Liver (tissue), 3 donors: ENCODE measurements at regions not wholly inside any gene's neighbourhood (a gene's known extent, or its start where the extent isn't known, plus 50 kb on each side); places are given as distances from the start of the nearest gene placed in this dataset.

ENCODE experiments used
- CTCF ChIP-seq: fragments of 150-350 bp; IDR thresholded peaks from 2 replicates; pipeline ENCODE4 v1.5.1; 2017; ENCODE audit warnings: improper control_type of control experiment, low read depth, low read length; ENCODE audit not compliant: missing input control
- EGR1 ChIP-seq, 2 donors: IDR thresholded peaks; 2 replicates each; pipeline ENCODE4 v1.6.1; 2016 to 2018; ENCODE audit warnings: antibody characterized with exemption in 2 of 2, low read depth in 2 of 2
- FOXA1 ChIP-seq: IDR thresholded peaks from 2 replicates; pipeline ENCODE4 v1.6.1; 2016; ENCODE audit warnings: antibody characterized with exemption
- GABPA ChIP-seq, 2 donors: IDR thresholded peaks in 1 of 2; conservative IDR thresholded peaks in 1 of 2; 2 replicates each; pipeline ENCODE4 v1.6.1; 2016; ENCODE audit warnings: antibody characterized with exemption in 2 of 2, mild to moderate bottlenecking in 1 of 2, moderate library complexity in 1 of 2
- JUND ChIP-seq, 2 donors: IDR thresholded peaks; 2 replicates each; pipeline ENCODE4 v1.6.1; 2016; ENCODE audit warnings: antibody characterized with exemption in 2 of 2
- MAX ChIP-seq: IDR thresholded peaks from 2 replicates; pipeline ENCODE4 v1.6.1; 2016; ENCODE audit warnings: antibody characterized with exemption
- NR2F2 ChIP-seq: IDR thresholded peaks from 2 replicates; pipeline ENCODE4 v1.6.1; 2016; ENCODE audit warnings: antibody characterized with exemption
- REST ChIP-seq: IDR thresholded peaks from 2 replicates; pipeline ENCODE4 v1.6.1; 2016; ENCODE audit warnings: antibody characterized with exemption, mild to moderate bottlenecking
- TAF1 ChIP-seq: conservative IDR thresholded peaks from 2 replicates; pipeline ENCODE4 v1.6.1; 2016; ENCODE audit warnings: antibody characterized with exemption, mild to moderate bottlenecking
- YY1 ChIP-seq: IDR thresholded peaks from 2 replicates; pipeline ENCODE4 v1.6.1; 2016; ENCODE audit warnings: antibody characterized with exemption, mild to moderate bottlenecking
- donor health status: healthy.
- donor health status: healthy.

- TF ChIP-seq JUND (IDR thresholded peaks at IDR 0.05) (no peak), YY1 (no peak), CTCF (no peak), REST (no peak), MAX (no peak), EGR1 (IDR thresholded peaks at IDR 0.05; ENCODE audit: low read depth in 2 of 2) (no peak), TAF1 (no peak), GABPA (IDR thresholded peaks at IDR 0.05 in 1 of 2, conservative IDR thresholded peaks at IDR 0.05 in 1 of 2) (no peak), FOXA1 (no peak), NR2F2 (no peak)
Observed at GRCh38 chr15:99472416-99473145, 93.2 kb upstream of the MEF2A start.
